Neural progenitor cell (in vitro differentiated cells): ENCODE measurements at regions not wholly inside any gene's neighbourhood (a gene's known extent, or its start where the extent isn't known, plus 50 kb on each side); places are given as distances from the start of the nearest gene placed in this dataset.

Source experiments
- EZH2 ChIP-seq: fragments of 200-600 bp; sonication (generic); IDR thresholded peaks from 2 replicates; pipeline ENCODE4 v1.6.1; 2017; ENCODE audit warnings: antibody characterized with exemption, mild to moderate bottlenecking, moderate library complexity
- EZH2phosphoT487 ChIP-seq: fragments of 200-600 bp; sonication (generic); IDR thresholded peaks from 2 replicates; pipeline ENCODE4 v1.6.1; 2017; ENCODE audit warnings: antibody characterized with exemption
- TF ChIP-seq, protein P1 (sequence below): fragments of 200-600 bp; sonication (generic); IDR thresholded peaks from 2 replicates; pipeline ENCODE4 v1.5.1; 2017; ENCODE audit warnings: antibody characterized with exemption, mild to moderate bottlenecking

DNA sequence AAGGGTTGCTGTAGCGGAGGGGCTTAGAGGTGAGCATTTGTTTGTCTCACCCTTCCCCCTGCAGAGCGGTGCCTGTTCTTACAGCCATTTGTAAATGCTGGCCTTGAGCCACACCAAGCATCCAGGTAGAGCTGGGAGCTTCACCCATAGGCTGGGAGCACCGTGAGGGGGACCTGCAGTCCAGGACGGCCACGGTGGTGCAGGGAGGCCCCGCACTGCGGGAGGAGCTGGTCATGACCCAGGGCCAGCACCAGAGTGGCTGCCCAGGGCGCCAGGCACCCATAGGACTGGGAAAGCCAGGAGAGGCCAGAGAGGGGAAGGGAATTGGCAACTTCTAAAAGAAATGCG lies 197.3 kb upstream of the ADAMTS16 start:
- no peak for TF ChIP-seq EZH2
- TF ChIP-seq, protein P1, sequence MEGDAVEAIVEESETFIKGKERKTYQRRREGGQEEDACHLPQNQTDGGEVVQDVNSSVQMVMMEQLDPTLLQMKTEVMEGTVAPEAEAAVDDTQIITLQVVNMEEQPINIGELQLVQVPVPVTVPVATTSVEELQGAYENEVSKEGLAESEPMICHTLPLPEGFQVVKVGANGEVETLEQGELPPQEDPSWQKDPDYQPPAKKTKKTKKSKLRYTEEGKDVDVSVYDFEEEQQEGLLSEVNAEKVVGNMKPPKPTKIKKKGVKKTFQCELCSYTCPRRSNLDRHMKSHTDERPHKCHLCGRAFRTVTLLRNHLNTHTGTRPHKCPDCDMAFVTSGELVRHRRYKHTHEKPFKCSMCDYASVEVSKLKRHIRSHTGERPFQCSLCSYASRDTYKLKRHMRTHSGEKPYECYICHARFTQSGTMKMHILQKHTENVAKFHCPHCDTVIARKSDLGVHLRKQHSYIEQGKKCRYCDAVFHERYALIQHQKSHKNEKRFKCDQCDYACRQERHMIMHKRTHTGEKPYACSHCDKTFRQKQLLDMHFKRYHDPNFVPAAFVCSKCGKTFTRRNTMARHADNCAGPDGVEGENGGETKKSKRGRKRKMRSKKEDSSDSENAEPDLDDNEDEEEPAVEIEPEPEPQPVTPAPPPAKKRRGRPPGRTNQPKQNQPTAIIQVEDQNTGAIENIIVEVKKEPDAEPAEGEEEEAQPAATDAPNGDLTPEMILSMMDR = no peak
- TF ChIP-seq EZH2phosphoT487 = no peak
